22Rv1 (cell line): ENCODE measurements at regions not wholly inside any gene's neighbourhood (a gene's known extent, or its start where the extent isn't known, plus 50 kb on each side); places are given as distances from the start of the nearest gene placed in this dataset.

Source experiments
- ZFX ChIP-seq: fragments of 450-650 bp; IDR thresholded peaks from 2 replicates; pipeline ENCODE4 v1.6.1; 2017; ENCODE audit warnings: antibody characterized with exemption, borderline replicate concordance
- TF ChIP-seq, protein P1 (sequence below): fragments of 450-650 bp; IDR thresholded peaks from 2 replicates; pipeline ENCODE4 v1.5.1; 2017; ENCODE audit warnings: mild to moderate bottlenecking

DNA sequence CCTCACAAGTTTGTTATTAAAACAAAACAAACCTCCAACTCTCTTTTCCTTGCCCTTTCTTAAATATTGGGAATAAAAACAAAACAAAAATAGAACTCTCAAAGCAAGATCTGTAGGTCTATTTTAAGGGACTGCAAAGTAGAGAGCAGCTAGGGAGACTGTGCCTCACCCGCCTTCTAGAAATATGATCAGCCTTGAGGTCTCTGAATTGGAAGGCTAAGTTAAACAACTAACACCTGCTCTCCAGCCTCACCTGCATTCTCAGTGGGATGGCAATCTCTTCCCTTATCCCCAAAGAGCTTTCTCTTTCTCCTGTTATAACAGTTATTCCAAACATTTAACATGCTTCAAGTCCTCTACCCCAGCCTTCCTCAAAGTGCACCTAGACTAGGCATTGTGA lies 75.5 kb upstream of the TNR start:
- TF ChIP-seq, protein P1, sequence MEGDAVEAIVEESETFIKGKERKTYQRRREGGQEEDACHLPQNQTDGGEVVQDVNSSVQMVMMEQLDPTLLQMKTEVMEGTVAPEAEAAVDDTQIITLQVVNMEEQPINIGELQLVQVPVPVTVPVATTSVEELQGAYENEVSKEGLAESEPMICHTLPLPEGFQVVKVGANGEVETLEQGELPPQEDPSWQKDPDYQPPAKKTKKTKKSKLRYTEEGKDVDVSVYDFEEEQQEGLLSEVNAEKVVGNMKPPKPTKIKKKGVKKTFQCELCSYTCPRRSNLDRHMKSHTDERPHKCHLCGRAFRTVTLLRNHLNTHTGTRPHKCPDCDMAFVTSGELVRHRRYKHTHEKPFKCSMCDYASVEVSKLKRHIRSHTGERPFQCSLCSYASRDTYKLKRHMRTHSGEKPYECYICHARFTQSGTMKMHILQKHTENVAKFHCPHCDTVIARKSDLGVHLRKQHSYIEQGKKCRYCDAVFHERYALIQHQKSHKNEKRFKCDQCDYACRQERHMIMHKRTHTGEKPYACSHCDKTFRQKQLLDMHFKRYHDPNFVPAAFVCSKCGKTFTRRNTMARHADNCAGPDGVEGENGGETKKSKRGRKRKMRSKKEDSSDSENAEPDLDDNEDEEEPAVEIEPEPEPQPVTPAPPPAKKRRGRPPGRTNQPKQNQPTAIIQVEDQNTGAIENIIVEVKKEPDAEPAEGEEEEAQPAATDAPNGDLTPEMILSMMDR = no peak
- no peak for TF ChIP-seq ZFX
